Breast epithelium (tissue), 3 donors: ENCODE measurements at regions not wholly inside any gene's neighbourhood (a gene's known extent, or its start where the extent isn't known, plus 50 kb on each side); places are given as distances from the start of the nearest gene placed in this dataset.

Experiments used
- CTCF ChIP-seq, 3 donors: fragments of 450-650 bp; IDR thresholded peaks; one replicate each; pipeline ENCODE4 v1.5.1; 2016 to 2017; ENCODE audit warnings: antibody characterized with exemption in 3 of 3, mild to moderate bottlenecking in 3 of 3, moderate library complexity in 3 of 3
- POLR2A ChIP-seq: fragments of 450-650 bp; IDR thresholded peaks from one replicate; pipeline ENCODE4 v1.6.1; 2016; ENCODE audit warnings: antibody characterized with exemption, mild to moderate bottlenecking, moderate library complexity

DNA sequence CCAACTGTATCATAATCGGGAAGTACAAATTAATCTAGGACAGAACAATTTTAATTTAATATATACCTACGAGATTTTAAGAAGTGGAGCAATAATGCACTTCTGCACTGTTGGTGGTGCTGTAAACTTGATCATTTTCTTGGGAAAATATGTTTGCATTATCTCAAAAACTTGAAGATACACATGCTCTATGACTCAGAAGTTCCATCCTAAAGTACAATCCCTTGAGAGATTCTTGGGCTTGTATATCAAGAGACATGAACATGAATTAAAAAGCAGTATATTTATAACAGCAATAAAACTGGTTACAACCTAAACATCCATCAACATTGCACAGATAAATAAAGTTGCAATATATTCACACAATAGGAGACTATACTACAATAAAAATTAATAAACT is 168.8 kb downstream of the CLCN4 start:
- TF ChIP-seq CTCF (IDR thresholded peaks at IDR 0.05) (no peak), POLR2A (no peak)
